ENCODE measurements at regions not wholly inside any gene's neighbourhood (a gene's known extent, or its start where the extent isn't known, plus 50 kb on each side); places are given as distances from the start of the nearest gene placed in this dataset.

DNA sequence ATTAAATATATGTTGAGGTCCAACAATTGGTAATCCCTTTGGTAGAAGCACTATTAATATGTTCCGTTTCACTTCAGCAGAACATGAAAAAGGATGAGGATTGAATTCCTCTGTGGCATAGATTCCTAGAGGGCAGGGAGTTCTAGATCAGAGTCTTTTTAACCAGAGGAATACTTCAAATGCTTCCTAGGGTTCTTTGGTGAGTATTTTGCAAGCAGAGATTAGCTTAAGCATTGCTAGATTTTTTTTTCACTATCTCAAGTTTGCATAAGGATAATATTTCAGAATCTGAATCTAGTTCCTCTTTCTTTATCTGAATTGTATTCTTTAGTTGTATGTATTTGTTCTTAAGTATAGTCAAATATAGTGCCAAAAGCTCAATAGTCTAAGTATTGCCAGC, 116.6 kb upstream of the ADAMTSL1 start:
- dilution Hi-C loops (cut with MboI; ENCODE audit: extremely low pct_ligation_motif_present, low sequenced_read_pairs) (no loop called here), intact Hi-C loops (cut with micrococcal nuclease) (no loop called here)
- peaks cover 31% of the 10 kb centered on the region for H3K4me1 ChIP-seq (ENCODE audit: control insufficient read depth, extremely low read depth, insufficient read depth, low read length)
- no peaks in the 10 kb centered on the region for H3K27me3 ChIP-seq (ENCODE audit: control insufficient read depth in 2 of 2, insufficient read depth in 2 of 2, low read length in 2 of 2)
- H3K4me3 ChIP-seq (replicated peaks in 1 of 3; ENCODE audit: insufficient read depth in 1 of 3, low read depth in 1 of 3, low read length in 3 of 3), result no peak overlapping the region
- H3K9me1 ChIP-seq (replicated peaks; ENCODE audit: control insufficient read depth, extremely low read depth, insufficient read depth, low read length), result no peaks in the 10 kb centered on the region
- no peaks in the 10 kb centered on the region for H4K20me1 ChIP-seq (replicated peaks; ENCODE audit: control insufficient read depth, extremely low read depth, insufficient read depth, low read length)
- TF ChIP-seq FOS (IDR thresholded peaks at IDR 0.05; ENCODE audit: borderline replicate concordance, insufficient read depth, low read length), result no peak
- no peak for TF ChIP-seq JUN (IDR thresholded peaks at IDR 0.05; ENCODE audit: borderline replicate concordance, insufficient read depth, insufficient read length, low read depth)
- TF ChIP-seq MYC (IDR thresholded peaks at IDR 0.05; ENCODE audit: low read depth, low read length), result no peak
- TF ChIP-seq POLR2A (IDR thresholded peaks at IDR 0.05; ENCODE audit: low read depth, low read length), result no peak
- TF ChIP-seq EZH2 (IDR thresholded peaks at IDR 0.05; ENCODE audit: borderline replicate concordance, low read depth, low read length, severe bottlenecking), result no peak
- no peak for TF ChIP-seq GATA2 (IDR thresholded peaks at IDR 0.05; ENCODE audit: insufficient read depth, insufficient read length, low read depth, low read length)
- TF ChIP-seq POLR2AphosphoS5 (IDR thresholded peaks at IDR 0.05; ENCODE audit: insufficient read depth, low read depth, low read length), result no peak
- TF ChIP-seq, protein P1, sequence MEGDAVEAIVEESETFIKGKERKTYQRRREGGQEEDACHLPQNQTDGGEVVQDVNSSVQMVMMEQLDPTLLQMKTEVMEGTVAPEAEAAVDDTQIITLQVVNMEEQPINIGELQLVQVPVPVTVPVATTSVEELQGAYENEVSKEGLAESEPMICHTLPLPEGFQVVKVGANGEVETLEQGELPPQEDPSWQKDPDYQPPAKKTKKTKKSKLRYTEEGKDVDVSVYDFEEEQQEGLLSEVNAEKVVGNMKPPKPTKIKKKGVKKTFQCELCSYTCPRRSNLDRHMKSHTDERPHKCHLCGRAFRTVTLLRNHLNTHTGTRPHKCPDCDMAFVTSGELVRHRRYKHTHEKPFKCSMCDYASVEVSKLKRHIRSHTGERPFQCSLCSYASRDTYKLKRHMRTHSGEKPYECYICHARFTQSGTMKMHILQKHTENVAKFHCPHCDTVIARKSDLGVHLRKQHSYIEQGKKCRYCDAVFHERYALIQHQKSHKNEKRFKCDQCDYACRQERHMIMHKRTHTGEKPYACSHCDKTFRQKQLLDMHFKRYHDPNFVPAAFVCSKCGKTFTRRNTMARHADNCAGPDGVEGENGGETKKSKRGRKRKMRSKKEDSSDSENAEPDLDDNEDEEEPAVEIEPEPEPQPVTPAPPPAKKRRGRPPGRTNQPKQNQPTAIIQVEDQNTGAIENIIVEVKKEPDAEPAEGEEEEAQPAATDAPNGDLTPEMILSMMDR (IDR thresholded peaks at IDR 0.05; ENCODE audit: extremely low read depth in 1 of 2, insufficient read depth in 1 of 2, low read depth in 1 of 2, low read length in 2 of 2), result no peak
- TF ChIP-seq, protein P2, sequence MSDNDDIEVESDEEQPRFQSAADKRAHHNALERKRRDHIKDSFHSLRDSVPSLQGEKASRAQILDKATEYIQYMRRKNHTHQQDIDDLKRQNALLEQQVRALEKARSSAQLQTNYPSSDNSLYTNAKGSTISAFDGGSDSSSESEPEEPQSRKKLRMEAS (IDR thresholded peaks at IDR 0.05; ENCODE audit: insufficient read depth, insufficient read length), result no peak
- FAIRE-seq (no peak), DNase-seq (ENCODE audit: low read depth, low spot score) (no peak)
- ChIA-PET POLR2A (no interaction called here), CTCF (interaction anchor here (0.8 to 1.9 kb wide), 5 partner anchors 10 to 103 kb away, joined by 3 to 11 read pairs (median 7); no protein-coding TSS in a partner anchor)
- no peak overlapping the region for H3K9ac ChIP-seq (replicated peaks; ENCODE audit: extremely low read depth, insufficient read depth, low read length)
- no peak overlapping the region for H3K27ac ChIP-seq (ENCODE audit: insufficient read depth, low read depth, low read length)
- no peaks in the 10 kb centered on the region for H3K9me3 ChIP-seq (replicated peaks; ENCODE audit: control insufficient read depth, insufficient read depth, low read length)
- H3K79me2 ChIP-seq (ENCODE audit: control insufficient read depth, insufficient read depth, low read length), result no peaks in the 10 kb centered on the region
- no peak overlapping the region for H2AFZ ChIP-seq (ENCODE audit: low read depth, low read length)
- H3K36me3 ChIP-seq (ENCODE audit: control insufficient read depth in 2 of 2, extremely low read depth in 1 of 2, insufficient read depth in 2 of 2, low read length in 2 of 2), result no peaks in the 10 kb centered on the region
- no TSS peak for BruUV-seq (replicated peaks)
- no peak overlapping the region for H3K4me2 ChIP-seq (ENCODE audit: insufficient read depth, low read length)
